Neural progenitor cell (in vitro differentiated cells): ENCODE measurements at regions not wholly inside any gene's neighbourhood (a gene's known extent, or its start where the extent isn't known, plus 50 kb on each side); places are given as distances from the start of the nearest gene placed in this dataset.

Experiments used
- DNase-seq: peaks from one replicate; pipeline ENCODE4 v3.0.0-alpha.2; 2016; ENCODE audit warnings: low spot score
- H2AFZ ChIP-seq: fragments of 200-600 bp; sonication (generic); replicated peaks from 2 replicates; pipeline ENCODE4 v1.6.1; 2016; ENCODE audit warnings: antibody characterized with exemption
- H3F3A ChIP-seq: fragments of 200-600 bp; sonication (generic); 2 replicates; pipeline ENCODE4 v1.6.1; 2016; ENCODE audit warnings: antibody characterized with exemption, low read depth
- H3K27ac ChIP-seq: fragments of 200-600 bp; sonication (generic); 2 replicates; pipeline ENCODE4 v1.5.1; 2016; ENCODE audit warnings: mild to moderate bottlenecking
- H3K27me3 ChIP-seq: fragments of 200-600 bp; sonication (generic); 2 replicates; pipeline ENCODE4 v1.6.1; 2016; ENCODE audit warnings: mild to moderate bottlenecking, moderate library complexity
- H3K36me3 ChIP-seq: fragments of 200-600 bp; sonication (generic); 2 replicates; pipeline ENCODE4 v1.5.1; 2016
- H3K4me1 ChIP-seq: fragments of 200-600 bp; sonication (generic); 2 replicates; pipeline ENCODE4 v1.6.1; 2016; ENCODE audit warnings: mixed run types
- H3K4me2 ChIP-seq: fragments of 200-600 bp; sonication (generic); 2 replicates; pipeline ENCODE4 v1.6.1; 2016
- H3K4me3 ChIP-seq: fragments of 200-600 bp; sonication (generic); 2 replicates; pipeline ENCODE4 v1.5.1; 2016
- H3K79me2 ChIP-seq: fragments of 200-600 bp; sonication (generic); 2 replicates; pipeline ENCODE4 v1.6.1; 2016; ENCODE audit warnings: low read depth
- H3K9ac ChIP-seq: fragments of 200-600 bp; sonication (generic); 2 replicates; pipeline ENCODE4 v1.6.1; 2016
- H3K9me3 ChIP-seq: fragments of 200-600 bp; sonication (generic); 2 replicates; pipeline ENCODE4 v1.5.1; 2016; ENCODE audit warnings: low read depth
- H4K20me1 ChIP-seq: fragments of 200-600 bp; sonication (generic); 2 replicates; pipeline ENCODE4 v1.6.1; 2016; ENCODE audit warnings: low read depth
- H3K27ac Mint-ChIP-seq: 3 replicates; pipeline ENCODE4 v1.8.0; 2021; ENCODE audit warnings: mixed read lengths
- H3K27me3 Mint-ChIP-seq: 2 replicates; pipeline ENCODE4 v1.8.0; 2022; ENCODE audit warnings: low read depth, mild to moderate bottlenecking, inconsistent platforms, moderate library complexity, mixed read lengths; ENCODE audit not compliant: insufficient read depth
- H3K36me3 Mint-ChIP-seq: 3 replicates; pipeline ENCODE4 v1.8.0; 2021; ENCODE audit warnings: mixed read lengths
- H3K4me1 Mint-ChIP-seq: 3 replicates; pipeline ENCODE4 v1.8.0; 2021; ENCODE audit warnings: mixed read lengths
- H3K4me3 Mint-ChIP-seq: 3 replicates; pipeline ENCODE4 v1.8.0; 2021; ENCODE audit warnings: mild to moderate bottlenecking, moderate library complexity, mixed read lengths
- H3K9me3 Mint-ChIP-seq: 3 replicates; pipeline ENCODE4 v1.8.0; 2020; ENCODE audit warnings: mixed read lengths
- EZH2 ChIP-seq: fragments of 200-600 bp; sonication (generic); IDR thresholded peaks from 2 replicates; pipeline ENCODE4 v1.6.1; 2017; ENCODE audit warnings: antibody characterized with exemption, mild to moderate bottlenecking, moderate library complexity
- EZH2phosphoT487 ChIP-seq: fragments of 200-600 bp; sonication (generic); IDR thresholded peaks from 2 replicates; pipeline ENCODE4 v1.6.1; 2017; ENCODE audit warnings: antibody characterized with exemption
- TF ChIP-seq, protein P1 (sequence below): fragments of 200-600 bp; sonication (generic); IDR thresholded peaks from 2 replicates; pipeline ENCODE4 v1.5.1; 2017; ENCODE audit warnings: antibody characterized with exemption, mild to moderate bottlenecking

DNA sequence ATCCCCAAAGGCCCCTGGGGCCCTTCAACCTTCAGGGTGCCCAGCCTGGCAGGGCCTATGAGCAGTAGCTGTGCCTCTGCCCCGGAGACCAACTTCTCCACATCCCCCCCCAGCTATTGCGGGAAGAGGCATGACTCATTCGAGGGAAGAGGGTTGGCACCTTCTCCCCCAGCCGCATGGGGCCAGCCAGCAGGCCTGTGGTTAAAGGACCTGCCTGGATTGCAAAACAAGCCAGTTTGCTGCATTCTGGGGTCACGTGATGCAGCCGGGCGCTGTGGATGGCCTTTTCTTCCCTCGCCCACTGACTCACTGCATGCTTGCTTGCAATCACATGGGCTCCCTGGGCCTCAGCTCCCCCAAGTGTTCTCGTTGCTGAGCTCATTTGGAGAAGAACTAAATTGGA is 182.5 kb downstream of the MAFB start:
- Mint-ChIP-seq H3K9me3 (no peaks in the 10 kb centered on the region), H3K27me3 (peaks cover 9% of the 10 kb centered on the region), H3K36me3 (no peaks in the 10 kb centered on the region), H3K4me1 (peaks cover 24% of the 10 kb centered on the region), H3K27ac (no peak overlapping the region), H3K4me3 (no peak overlapping the region)
- Histone ChIP-seq H3K36me3 (no peaks in the 10 kb centered on the region), H3K27ac (no peak overlapping the region), H3K9ac (no peak overlapping the region), H3K79me2 (no peaks in the 10 kb centered on the region), H3K4me1 (peaks cover 23% of the 10 kb centered on the region), H3K9me3 (no peaks in the 10 kb centered on the region), H3K4me2 (no peak overlapping the region), H3K4me3 (no peak overlapping the region), H4K20me1 (peaks cover 14% of the 10 kb centered on the region), H2AFZ (no peak overlapping the region), H3K27me3 (no peaks in the 10 kb centered on the region), H3F3A (peaks cover 21% of the 10 kb centered on the region)
- TF ChIP-seq, protein P1, sequence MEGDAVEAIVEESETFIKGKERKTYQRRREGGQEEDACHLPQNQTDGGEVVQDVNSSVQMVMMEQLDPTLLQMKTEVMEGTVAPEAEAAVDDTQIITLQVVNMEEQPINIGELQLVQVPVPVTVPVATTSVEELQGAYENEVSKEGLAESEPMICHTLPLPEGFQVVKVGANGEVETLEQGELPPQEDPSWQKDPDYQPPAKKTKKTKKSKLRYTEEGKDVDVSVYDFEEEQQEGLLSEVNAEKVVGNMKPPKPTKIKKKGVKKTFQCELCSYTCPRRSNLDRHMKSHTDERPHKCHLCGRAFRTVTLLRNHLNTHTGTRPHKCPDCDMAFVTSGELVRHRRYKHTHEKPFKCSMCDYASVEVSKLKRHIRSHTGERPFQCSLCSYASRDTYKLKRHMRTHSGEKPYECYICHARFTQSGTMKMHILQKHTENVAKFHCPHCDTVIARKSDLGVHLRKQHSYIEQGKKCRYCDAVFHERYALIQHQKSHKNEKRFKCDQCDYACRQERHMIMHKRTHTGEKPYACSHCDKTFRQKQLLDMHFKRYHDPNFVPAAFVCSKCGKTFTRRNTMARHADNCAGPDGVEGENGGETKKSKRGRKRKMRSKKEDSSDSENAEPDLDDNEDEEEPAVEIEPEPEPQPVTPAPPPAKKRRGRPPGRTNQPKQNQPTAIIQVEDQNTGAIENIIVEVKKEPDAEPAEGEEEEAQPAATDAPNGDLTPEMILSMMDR, result no peak
- TF ChIP-seq EZH2, result no peak
- no peak for TF ChIP-seq EZH2phosphoT487
- DNase-seq, result no peak

GRCh38 chr20:40503119-40503518 is 185.9 kb downstream of the MAFB start:
- Histone ChIP-seq H3K27ac (peak overlapping the region; percentile 83), H2AFZ (no peak overlapping the region), H4K20me1 (peaks cover 16% of the 10 kb centered on the region), H3K4me3 (no peak overlapping the region), H3K36me3 (no peaks in the 10 kb centered on the region), H3K4me1 (peaks cover 23% of the 10 kb centered on the region), H3F3A (peaks cover 21% of the 10 kb centered on the region), H3K9ac (no peak overlapping the region), H3K27me3 (peaks cover 5% of the 10 kb centered on the region), H3K79me2 (no peaks in the 10 kb centered on the region), H3K9me3 (no peaks in the 10 kb centered on the region), H3K4me2 (peak overlapping the region; percentile 57)
- TF ChIP-seq EZH2phosphoT487 (no peak), EZH2 (no peak)
- TF ChIP-seq, protein P1, result no peak
- Mint-ChIP-seq H3K4me1 (peaks cover 24% of the 10 kb centered on the region), H3K9me3 (no peaks in the 10 kb centered on the region), H3K27me3 (peaks cover 9% of the 10 kb centered on the region), H3K36me3 (no peaks in the 10 kb centered on the region), H3K27ac (peak overlapping the region; percentile 55), H3K4me3 (peak overlapping the region; percentile 38)
- DNase-seq, result no peak

GRCh38 chr20:40502576-40502975 is 186.5 kb downstream of the MAFB start:
- no peak for TF ChIP-seq EZH2
- TF ChIP-seq, protein P1, result no peak
- TF ChIP-seq EZH2phosphoT487, result peak; percentile 82
- no peaks in the 10 kb centered on the region for H3K9me3 Mint-ChIP-seq

More at GRCh38 chr20:40502576-40502975, 186.5 kb downstream of the MAFB start:
- peak; percentile 94 for DNase-seq
- Histone ChIP-seq H3K9ac (no peak overlapping the region), H3F3A (peaks cover 21% of the 10 kb centered on the region), H4K20me1 (peaks cover 16% of the 10 kb centered on the region), H3K27ac (peak overlapping the region; percentile 83), H3K27me3 (peaks cover 5% of the 10 kb centered on the region), H3K4me3 (no peak overlapping the region), H3K36me3 (no peaks in the 10 kb centered on the region), H3K4me1 (peaks cover 23% of the 10 kb centered on the region), H2AFZ (no peak overlapping the region), H3K79me2 (no peaks in the 10 kb centered on the region), H3K9me3 (no peaks in the 10 kb centered on the region), H3K4me2 (peak overlapping the region; percentile 57)
- Mint-ChIP-seq H3K27me3 (peaks cover 9% of the 10 kb centered on the region), H3K4me1 (peaks cover 24% of the 10 kb centered on the region), H3K27ac (peak overlapping the region; percentile 25), H3K4me3 (peak overlapping the region; percentile 38), H3K36me3 (no peaks in the 10 kb centered on the region)
